ENCODE measurements at regions not wholly inside any gene's neighbourhood (a gene's known extent, or its start where the extent isn't known, plus 50 kb on each side); places are given as distances from the start of the nearest gene placed in this dataset.

GRCh38 chr7:31203551-31203950, 137.0 kb downstream of the NEUROD6 start:
- Histone ChIP-seq H3K36me3 (ENCODE audit: insufficient read depth, low read length) (no peaks in the 10 kb centered on the region), H3K4me1 (ENCODE audit: insufficient read depth, low read length, severe bottlenecking) (no peaks in the 10 kb centered on the region), H3K9ac (ENCODE audit: low read length) (no peak overlapping the region), H3K27me3 (ENCODE audit: insufficient read depth, low read length) (no peaks in the 10 kb centered on the region), H3K9me3 (ENCODE audit: low read length) (no peaks in the 10 kb centered on the region), H4K20me1 (ENCODE audit: insufficient read depth, low read length) (no peaks in the 10 kb centered on the region), H3K79me2 (ENCODE audit: insufficient read depth, low read length) (no peaks in the 10 kb centered on the region), H2AFZ (ENCODE audit: low read length) (no peak overlapping the region), H3K4me3 (ENCODE audit: low read depth, low read length, poor library complexity, severe bottlenecking) (no peak overlapping the region), H3K27ac (ENCODE audit: low read depth, low read length, poor library complexity, severe bottlenecking) (no peak overlapping the region), H3K4me2 (ENCODE audit: low read length) (no peak overlapping the region), H3F3A (ENCODE audit: insufficient read depth, low read length) (no peaks in the 10 kb centered on the region), H3K9me2 (ENCODE audit: low read depth, low read length) (no peaks in the 10 kb centered on the region)
- no peak for TF ChIP-seq EZH2 (IDR thresholded peaks at IDR 0.05; ENCODE audit: borderline replicate concordance, low read length)
- TF ChIP-seq CTCF (IDR thresholded peaks at IDR 0.05; ENCODE audit: low read length): no peak

GRCh38 chr7:31202801-31203200, 137.7 kb downstream of the NEUROD6 start:
- no peak overlapping the region for H3K4me2 ChIP-seq (ENCODE audit: low read length)
- H3K27ac ChIP-seq (ENCODE audit: low read depth, low read length, poor library complexity, severe bottlenecking): no peak overlapping the region
- H3K4me1 ChIP-seq (ENCODE audit: insufficient read depth, low read length, severe bottlenecking): no peaks in the 10 kb centered on the region
- H3K9ac ChIP-seq (ENCODE audit: low read length): no peak overlapping the region
- H3K9me2 ChIP-seq (ENCODE audit: low read depth, low read length): no peaks in the 10 kb centered on the region
- H3K9me3 ChIP-seq (ENCODE audit: low read length): no peaks in the 10 kb centered on the region
- no peak overlapping the region for H2AFZ ChIP-seq (ENCODE audit: low read length)
- H3K4me3 ChIP-seq (ENCODE audit: low read depth, low read length, poor library complexity, severe bottlenecking): no peak overlapping the region
- H4K20me1 ChIP-seq (ENCODE audit: insufficient read depth, low read length): no peaks in the 10 kb centered on the region
- no peaks in the 10 kb centered on the region for H3K36me3 ChIP-seq (ENCODE audit: insufficient read depth, low read length)
- no peaks in the 10 kb centered on the region for H3F3A ChIP-seq (ENCODE audit: insufficient read depth, low read length)
- no peak for TF ChIP-seq EZH2 (IDR thresholded peaks at IDR 0.05; ENCODE audit: borderline replicate concordance, low read length)
- no peak for TF ChIP-seq CTCF (IDR thresholded peaks at IDR 0.05; ENCODE audit: low read length)
- no peaks in the 10 kb centered on the region for H3K79me2 ChIP-seq (ENCODE audit: insufficient read depth, low read length)
- H3K27me3 ChIP-seq (ENCODE audit: insufficient read depth, low read length): no peaks in the 10 kb centered on the region

DNA sequence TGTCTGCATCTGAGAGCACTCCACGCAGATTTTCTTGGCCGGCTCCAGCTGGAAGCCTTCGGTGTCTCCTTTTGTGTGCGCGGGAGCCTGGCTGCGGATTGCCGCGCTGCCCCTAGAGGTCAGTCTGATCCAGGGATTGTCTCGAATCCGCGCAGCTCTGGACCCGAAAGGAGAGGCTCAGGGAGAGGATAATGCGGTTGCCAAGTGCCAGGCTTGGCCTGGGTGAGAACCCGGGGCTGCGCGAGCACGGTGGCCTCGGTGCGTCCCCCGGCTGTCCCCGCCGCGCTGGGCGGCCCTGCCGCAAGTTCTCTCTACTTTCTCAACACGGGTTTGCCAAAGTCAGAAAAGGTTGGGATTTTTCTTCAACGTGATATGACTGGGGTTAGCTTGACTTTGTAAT, 140.9 kb downstream of the ADCYAP1R1 start:
- TF ChIP-seq EZH2 (IDR thresholded peaks at IDR 0.05; ENCODE audit: borderline replicate concordance, low read length): no peak
- TF ChIP-seq CTCF (IDR thresholded peaks at IDR 0.05; ENCODE audit: low read length): peak; percentile 34; the same call in 1 of the 2 replicates
- Histone ChIP-seq H3K27me3 (ENCODE audit: insufficient read depth, low read length) (no peaks in the 10 kb centered on the region), H3K27ac (ENCODE audit: low read depth, low read length, poor library complexity, severe bottlenecking) (no peak overlapping the region), H3K9me3 (ENCODE audit: low read length) (no peaks in the 10 kb centered on the region), H3F3A (ENCODE audit: insufficient read depth, low read length) (no peaks in the 10 kb centered on the region), H2AFZ (ENCODE audit: low read length) (no peak overlapping the region), H3K9me2 (ENCODE audit: low read depth, low read length) (no peaks in the 10 kb centered on the region), H3K4me2 (ENCODE audit: low read length) (no peak overlapping the region), H3K79me2 (ENCODE audit: insufficient read depth, low read length) (no peaks in the 10 kb centered on the region), H4K20me1 (ENCODE audit: insufficient read depth, low read length) (no peaks in the 10 kb centered on the region), H3K36me3 (ENCODE audit: insufficient read depth, low read length) (no peaks in the 10 kb centered on the region), H3K4me3 (ENCODE audit: low read depth, low read length, poor library complexity, severe bottlenecking) (no peak overlapping the region), H3K4me1 (ENCODE audit: insufficient read depth, low read length, severe bottlenecking) (no peaks in the 10 kb centered on the region), H3K9ac (ENCODE audit: low read length) (no peak overlapping the region)
